GM19328 (cell line): ENCODE measurements at regions not wholly inside any gene's neighbourhood (a gene's known extent, or its start where the extent isn't known, plus 50 kb on each side); places are given as distances from the start of the nearest gene placed in this dataset.

ENCODE experiments used
- ATAC-seq: cut with Tn5 transposase; IDR thresholded peaks from one replicate; pipeline ENCODE4 v1.9.1; 2021; ENCODE audit warnings: mild to moderate bottlenecking, moderate library complexity; ENCODE audit not compliant: unreplicated experiment

DNA sequence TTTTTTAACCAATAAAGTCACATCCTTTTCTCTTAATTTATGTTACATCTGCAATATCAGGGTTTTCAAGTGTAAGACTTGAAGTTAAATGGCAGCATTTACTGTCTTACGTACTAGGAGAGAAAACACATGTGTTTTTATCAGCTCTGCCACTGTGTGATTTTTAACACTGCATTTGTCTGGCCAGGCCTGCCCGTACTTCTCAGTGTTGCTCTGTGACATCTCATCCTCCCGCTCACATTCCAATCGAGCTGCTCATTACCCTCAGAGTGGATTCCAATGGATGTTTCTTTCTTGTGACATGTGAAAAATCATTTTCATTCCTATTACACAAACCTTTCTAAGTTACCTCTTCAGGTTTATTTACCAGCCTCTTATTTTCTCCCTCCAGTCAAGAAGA is 420.3 kb downstream of the FAT4 start:
- ATAC-seq: no peak

GRCh38 chr4:125736057-125736456 is 421.3 kb downstream of the FAT4 start:
- no peak for ATAC-seq

GRCh38 chr4:125739760-125740159 is 425.0 kb downstream of the FAT4 start:
- no peak for ATAC-seq

GRCh38 chr4:125741825-125742452 is 427.2 kb downstream of the FAT4 start:
- no peak for ATAC-seq

GRCh38 chr4:125744891-125745364 is 430.2 kb downstream of the FAT4 start:
- ATAC-seq: no peak

DNA sequence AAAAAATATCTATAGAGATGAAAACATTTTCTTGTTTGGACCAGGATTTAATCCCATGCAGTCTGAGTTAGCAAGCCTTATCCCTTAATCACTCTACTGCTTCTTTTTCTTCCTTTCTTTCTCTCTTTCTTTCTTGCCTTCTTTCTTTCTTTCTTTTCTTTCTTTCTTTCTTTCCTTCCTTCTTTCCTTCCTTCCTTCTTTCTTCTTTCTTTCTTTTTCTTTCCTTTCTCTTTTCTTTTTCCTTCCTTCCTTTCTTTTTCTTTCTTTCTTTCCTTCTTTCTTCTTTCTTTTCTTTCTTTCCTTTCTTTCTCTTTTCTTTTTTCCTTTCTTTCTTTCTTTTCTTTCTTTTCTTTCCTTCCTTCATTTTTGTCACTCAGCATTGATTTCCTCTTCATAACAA is 434.6 kb downstream of the FAT4 start:
- no peak for ATAC-seq

DNA sequence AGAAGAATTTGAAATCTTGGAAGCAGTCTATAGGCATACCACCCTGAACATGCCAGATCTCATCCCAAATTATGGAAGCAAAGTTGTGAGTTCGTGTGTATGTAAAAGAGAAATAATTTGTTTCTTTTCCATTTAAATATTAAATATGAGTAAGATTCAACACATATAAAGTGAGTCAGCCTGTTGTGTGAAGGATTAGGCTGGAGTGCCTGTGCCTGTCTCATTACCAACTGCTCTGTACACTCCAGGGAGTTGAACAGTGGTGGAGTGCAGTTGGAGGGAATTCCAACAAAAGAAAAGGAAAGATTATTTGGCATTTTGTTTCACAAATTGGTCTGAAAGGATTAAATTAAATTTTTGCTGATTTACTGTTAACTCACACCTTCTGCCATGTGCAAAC is 435.6 kb downstream of the FAT4 start:
- ATAC-seq: no peak

- no peak for ATAC-seq
Observed at GRCh38 chr4:125750828-125751466, 436.2 kb downstream of the FAT4 start.

GRCh38 chr4:125758438-125758837 is 443.7 kb downstream of the FAT4 start:
- no peak for ATAC-seq

DNA sequence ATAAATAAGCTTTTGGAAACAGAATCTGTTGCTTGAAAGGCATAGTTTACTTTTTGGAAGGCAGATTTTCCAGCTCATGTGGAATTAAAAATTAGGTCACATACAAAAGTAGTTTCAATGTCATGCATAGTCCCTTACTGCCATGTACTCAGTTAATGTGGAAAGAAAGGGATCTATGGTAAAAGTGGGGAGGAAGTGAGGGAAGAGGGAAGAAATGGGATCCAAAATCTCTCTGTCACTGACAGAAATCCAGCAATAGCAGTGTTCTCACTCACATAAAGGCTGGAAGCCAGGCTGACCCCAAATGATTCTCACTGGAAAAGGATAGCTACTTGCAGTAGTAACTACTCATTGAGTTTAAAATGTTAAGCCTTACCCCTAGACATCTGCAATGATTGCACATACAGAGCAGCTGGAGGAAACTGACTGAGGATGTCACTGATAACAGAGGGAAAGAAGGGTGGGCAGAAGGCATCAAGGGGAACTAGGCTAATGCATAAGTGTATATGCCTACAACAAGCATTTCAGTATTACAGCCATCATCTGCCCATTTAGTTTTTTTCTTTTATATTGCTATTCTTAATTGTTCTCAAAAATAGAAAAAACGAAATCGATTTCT is 445.6 kb downstream of the FAT4 start:
- ATAC-seq: no peak

- ATAC-seq: no peak
Observed at GRCh38 chr4:125760956-125761355, 446.2 kb downstream of the FAT4 start.

- no peak for ATAC-seq
Observed at GRCh38 chr4:125762537-125762936, 447.8 kb downstream of the FAT4 start.

DNA sequence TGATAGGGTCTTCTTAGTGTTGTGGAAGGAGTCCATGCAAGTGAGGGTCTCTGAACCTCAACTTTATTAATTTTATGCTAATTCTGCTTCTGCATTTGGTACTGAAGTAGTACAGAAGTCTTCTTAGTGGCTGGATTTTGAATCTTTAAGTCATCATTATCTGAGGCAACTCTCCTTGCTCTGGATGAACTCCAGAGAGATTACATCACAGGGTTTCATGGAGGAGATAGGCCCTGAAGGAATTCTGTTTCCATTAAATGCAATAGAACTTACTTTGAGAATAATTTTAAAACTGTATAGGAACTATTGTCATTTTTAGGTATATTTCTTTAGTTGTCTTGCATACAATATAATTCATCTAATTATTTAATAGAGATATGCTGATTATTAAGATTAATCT is 451.2 kb downstream of the FAT4 start:
- ATAC-seq: no peak

DNA sequence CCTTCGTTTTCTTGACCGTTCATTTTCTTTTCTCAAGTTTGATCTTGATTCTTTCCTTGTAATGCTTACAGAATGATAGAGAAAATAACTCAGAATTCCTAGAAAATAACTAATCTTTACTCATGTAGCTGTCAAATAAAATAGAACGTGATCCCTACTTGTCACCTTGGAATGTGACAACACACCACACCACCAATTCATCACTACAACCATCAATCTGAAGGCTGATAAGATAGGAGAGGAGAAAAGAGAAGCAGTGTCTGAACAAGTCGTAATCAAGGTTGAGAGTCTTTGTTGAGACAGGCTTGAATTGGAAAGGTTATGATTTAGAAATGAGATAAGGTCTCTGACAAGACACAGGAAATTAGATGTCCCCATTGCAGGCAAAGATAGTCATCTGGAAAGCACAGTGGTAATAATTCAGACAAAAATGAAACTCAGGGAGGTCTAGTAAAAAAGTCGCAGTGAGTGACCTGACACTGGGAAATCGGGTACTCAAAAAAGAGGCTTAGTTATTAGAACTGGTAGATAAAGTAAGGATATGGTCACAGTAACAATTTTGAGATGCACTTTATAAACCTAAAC is 456.2 kb downstream of the FAT4 start:
- no peak for ATAC-seq

GRCh38 chr4:125772680-125773079 is 457.9 kb downstream of the FAT4 start:
- ATAC-seq: no peak

DNA sequence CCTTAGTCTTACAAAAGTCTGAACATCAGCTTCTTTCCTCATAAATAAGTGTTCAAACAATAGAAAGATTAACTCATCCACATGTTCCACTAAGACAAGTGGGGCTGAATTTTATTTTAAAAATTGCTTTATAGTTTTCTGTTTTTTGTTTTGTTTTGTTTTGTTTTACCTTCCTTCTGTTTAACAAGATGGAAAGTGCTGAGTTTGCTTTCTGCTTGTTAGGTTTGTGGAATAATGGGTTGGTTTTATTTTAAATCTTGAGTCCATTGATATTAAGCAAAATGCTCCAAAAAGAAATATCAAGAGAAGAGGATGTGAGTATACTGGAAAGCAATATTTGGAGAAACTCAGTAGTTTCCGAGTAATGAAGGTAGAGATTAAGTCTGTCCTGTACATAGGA is 458.7 kb downstream of the FAT4 start:
- no peak for ATAC-seq

- ATAC-seq: no peak
Observed at GRCh38 chr4:125773931-125774330, 459.2 kb downstream of the FAT4 start.

- ATAC-seq: no peak
Observed at GRCh38 chr4:125776146-125776545, 461.4 kb downstream of the FAT4 start.

DNA sequence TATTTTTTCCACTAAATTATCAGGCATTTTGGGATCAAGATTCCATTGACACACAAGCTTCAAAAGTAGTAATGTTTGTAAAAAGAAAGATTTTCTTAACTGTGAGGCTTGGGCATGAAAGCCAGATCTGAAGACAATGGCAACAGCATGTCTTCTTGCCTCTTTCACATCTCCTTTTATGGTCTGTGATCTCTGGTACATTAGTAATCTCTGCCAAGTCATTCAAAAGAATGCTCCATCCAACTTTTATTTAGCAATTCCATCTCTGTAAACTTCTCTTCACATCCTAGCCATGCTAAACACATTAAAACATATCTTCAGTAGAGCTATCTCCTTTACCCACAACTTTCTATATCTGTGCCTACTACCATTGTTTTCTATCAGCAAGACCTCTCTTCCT is 465.4 kb downstream of the FAT4 start:
- no peak for ATAC-seq

- ATAC-seq: no peak
Observed at GRCh38 chr4:125780747-125781146, 466.0 kb downstream of the FAT4 start.

DNA sequence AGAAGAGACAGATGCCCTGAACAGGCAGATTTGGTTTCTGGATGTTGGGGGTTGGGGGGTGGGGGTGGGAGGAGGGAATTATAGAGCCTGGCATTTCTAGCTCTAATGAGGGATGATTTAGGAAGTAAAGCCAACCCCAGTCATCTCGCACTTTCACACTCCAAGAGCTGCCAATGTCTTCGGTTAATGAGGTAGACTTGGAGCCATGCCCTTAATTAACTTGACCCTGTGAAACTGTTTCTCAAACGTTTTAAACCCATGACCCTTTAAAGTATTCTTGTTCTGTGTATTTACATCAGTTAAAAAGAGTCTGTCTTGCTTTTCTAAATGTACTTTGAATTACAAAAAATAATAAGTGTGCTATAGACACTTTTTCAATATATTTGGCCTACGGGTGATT is 466.9 kb downstream of the FAT4 start:
- ATAC-seq: no peak

DNA sequence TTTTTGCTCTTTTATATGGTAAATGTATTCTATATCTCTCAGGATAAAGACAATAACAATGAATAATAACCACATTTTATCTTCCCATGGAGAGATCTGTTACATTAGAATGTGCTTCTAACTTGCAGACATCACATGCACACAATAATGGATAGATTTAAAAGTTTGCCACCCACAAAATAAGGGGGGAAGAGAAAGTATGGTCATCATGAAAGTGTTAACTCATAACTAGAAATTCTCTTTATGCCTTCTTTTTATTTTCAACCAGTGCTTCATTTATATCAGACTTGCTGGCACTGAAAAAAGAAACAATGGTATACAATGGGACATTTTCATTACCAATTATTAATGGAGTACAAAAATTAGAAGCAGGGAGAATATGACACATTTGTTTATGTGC is 470.0 kb downstream of the FAT4 start:
- no peak for ATAC-seq
